Adrenal gland (tissue), 9 donors: ENCODE measurements at regions not wholly inside any gene's neighbourhood (a gene's known extent, or its start where the extent isn't known, plus 50 kb on each side); places are given as distances from the start of the nearest gene placed in this dataset.

Source experiments
- DNase-seq, 7 donors: peaks; one replicate each; pipeline ENCODE4 v3.0.0-alpha.2; 2019 to 2020
- H3K27ac ChIP-seq, 5 donors: fragments of 200-600 bp; sonication (generic) in 4 of 5; 1 replicate in 3 of 5; 2 replicates in 2 of 5; pipeline versions ENCODE4 v1.5.1 to v1.8.0; 2016 to 2020; ENCODE audit warnings: mild to moderate bottlenecking in 1 of 5
- H3K27me3 ChIP-seq: fragments of 200-600 bp; 2 replicates; pipeline ENCODE4 v1.8.0; 2021
- H3K36me3 ChIP-seq, 2 donors: fragments of 200-600 bp; replicated peaks in 1 of 2; 1 replicate in 1 of 2; 2 replicates in 1 of 2; pipeline versions ENCODE4 v1.5.1 to v1.8.0; 2018 to 2022
- H3K4me1 ChIP-seq, 2 donors: fragments of 200-600 bp; replicated peaks in 1 of 2; 1 replicate in 1 of 2; 2 replicates in 1 of 2; pipeline versions ENCODE4 v1.5.1 to v1.8.0; 2018 to 2021
- H3K4me3 ChIP-seq, 4 donors: fragments of 200-600 bp; sonication (generic) in 3 of 4; one replicate each; pipeline ENCODE4 v1.5.1; 2016 to 2018
- H3K9me3 ChIP-seq, 3 donors: fragments of 200-600 bp; sonication (generic) in 1 of 3; replicated peaks in 1 of 3; 1 replicate in 2 of 3; 2 replicates in 1 of 3; pipeline versions ENCODE4 v1.5.1 to v1.8.0; 2016 to 2021
- CTCF ChIP-seq, 6 experiments: fragments of 450-650 bp in 4 of 6; fragments of 200-600 bp in 2 of 6; sonication (generic) in 1 of 6; IDR thresholded peaks; 1 replicate in 5 of 6; 2 replicates in 1 of 6; pipeline versions ENCODE4 v1.5.1 to v1.8.0; 2016 to 2021; ENCODE audit warnings: antibody characterized with exemption in 6 of 6, mild to moderate bottlenecking in 2 of 6, moderate library complexity in 1 of 6
- POLR2A ChIP-seq, 2 donors: fragments of 450-650 bp; IDR thresholded peaks; one replicate each; pipeline ENCODE4 v1.6.1; 2017; ENCODE audit warnings: antibody characterized with exemption in 2 of 2, mild to moderate bottlenecking in 2 of 2, moderate library complexity in 1 of 2
- WGBS, 4 donors: extraction: QIAGEN DNeasy Blood & Tissue Kit in 2 of 4; methylation state at CpG; one replicate each; pipeline versions ENCODE4 v1.1.5 to v1.1.7; 2013 to 2017; 5-methylcytosine and 5-hydroxymethylcytosine counted together
- intact Hi-C, 2 donors: fragments of 100-400 bp; cut with DNase I; formaldehyde crosslinking; loops; one replicate each; pipeline versions ENCODE4 v1.14.1 to v1.15.0; 2022 to 2023
- donor health status: healthy with polysubstance abuse.
- donor health status: Bipolar disorder and iron deficiency.
- donor health status: DM: yes; HTN: yes; CAD: no.
- donor health status: DM: no; HTN: no; CAD: no.
- donor health status: DM: no; HTN: no; CAD: no.

- H3K9me3 ChIP-seq = no peaks in the 10 kb centered on the region
- H3K27me3 ChIP-seq = no peaks in the 10 kb centered on the region
- H3K4me3 ChIP-seq = no peak overlapping the region
- intact Hi-C loops = no loop called here
- DNase-seq = no peak
- H3K27ac ChIP-seq = no peak overlapping the region
- TF ChIP-seq CTCF (IDR thresholded peaks at IDR 0.05) = no peak
- TF ChIP-seq POLR2A (IDR thresholded peaks at IDR 0.05) = no peak
- WGBS, 4 donors = 57 to 76% (median 64%) methylated on average over 1 to 3 of the region's 3 CpGs
- no peaks in the 10 kb centered on the region for H3K36me3 ChIP-seq
- no peaks in the 10 kb centered on the region for H3K4me1 ChIP-seq
These were observed 137.0 kb upstream of the SOX9 start for GRCh38 chr17:71983828-71984227.

GRCh38 chr17:71985111-71986039, 135.4 kb upstream of the SOX9 start:
- no peak for DNase-seq
- no peaks in the 10 kb centered on the region for H3K4me1 ChIP-seq
- no peaks in the 10 kb centered on the region for H3K9me3 ChIP-seq
- no peak overlapping the region for H3K27ac ChIP-seq
- intact Hi-C loops = no loop called here
- TF ChIP-seq POLR2A (IDR thresholded peaks at IDR 0.05) (no peak), CTCF (IDR thresholded peaks at IDR 0.05) (no peak)
- H3K27me3 ChIP-seq = no peaks in the 10 kb centered on the region
- H3K36me3 ChIP-seq = no peaks in the 10 kb centered on the region
- 47 to 82% (median 67%) methylated on average over 2 to 3 of the region's 3 CpGs for WGBS, 4 donors
- no peak overlapping the region for H3K4me3 ChIP-seq

GRCh38 chr17:71986886-71987285, 133.9 kb upstream of the SOX9 start:
- TF ChIP-seq POLR2A (IDR thresholded peaks at IDR 0.05) (no peak), CTCF (IDR thresholded peaks at IDR 0.05) (no peak)
- H3K36me3 ChIP-seq = no peaks in the 10 kb centered on the region
- no peaks in the 10 kb centered on the region for H3K4me1 ChIP-seq
- H3K4me3 ChIP-seq = no peak overlapping the region
- 78 to 90% (median 83%) methylated on average over 1 of the region's 1 CpG for WGBS, 4 donors
- DNase-seq = no peak
- no peak overlapping the region for H3K27ac ChIP-seq
- no peaks in the 10 kb centered on the region for H3K27me3 ChIP-seq
- no peaks in the 10 kb centered on the region for H3K9me3 ChIP-seq
- intact Hi-C loops = no loop called here

DNA sequence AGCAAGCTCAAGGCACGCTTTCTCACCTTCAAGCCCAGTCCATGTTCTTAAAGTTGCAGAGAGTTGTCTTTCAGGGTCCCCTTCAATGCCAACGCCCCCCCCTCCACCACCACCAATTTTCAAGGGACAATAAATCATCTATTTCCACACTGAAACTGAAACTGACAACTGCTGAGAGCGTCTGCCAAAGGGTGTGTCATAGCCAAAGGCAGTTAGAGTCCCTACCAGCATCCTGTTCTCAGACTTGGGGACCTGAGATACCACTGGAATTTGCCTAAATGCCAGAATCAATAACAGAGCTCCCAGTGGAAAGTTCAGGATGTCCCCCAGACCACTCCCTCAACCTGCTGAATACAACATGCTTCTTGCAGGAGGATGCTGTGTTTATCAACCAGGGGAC, 133.2 kb upstream of the SOX9 start:
- Histone ChIP-seq H3K27ac (no peak overlapping the region), H3K4me3 (no peak overlapping the region), H3K9me3 (no peaks in the 10 kb centered on the region), H3K36me3 (no peaks in the 10 kb centered on the region), H3K27me3 (no peaks in the 10 kb centered on the region), H3K4me1 (no peaks in the 10 kb centered on the region)
- 35 to 54% (median 42%) methylated on average over 3 of the region's 3 CpGs for WGBS, 4 donors
- no peak for DNase-seq
- intact Hi-C loops = no loop called here
- TF ChIP-seq CTCF (IDR thresholded peaks at IDR 0.05) (no peak), POLR2A (IDR thresholded peaks at IDR 0.05) (no peak)
